ENCODE measurements at regions not wholly inside any gene's neighbourhood (a gene's known extent, or its start where the extent isn't known, plus 50 kb on each side); places are given as distances from the start of the nearest gene placed in this dataset.

GRCh38 chr9:87810679-87811178, 71.9 kb upstream of the SPATA31E1 start (continued):
- peak; percentile 65; the same call in 1 of the 2 replicates for TF ChIP-seq ZNF592 (IDR thresholded peaks at IDR 0.05)
- TF ChIP-seq ATF2 (CRISPR knock-in tag; IDR thresholded peaks at IDR 0.05), result no peak
- 0 out of 2 replicates have a peak, but pooled peaks have one; percentile 21 for TF ChIP-seq GABPB1 (CRISPR knock-in tag; IDR thresholded peaks at IDR 0.05)
- no peak for TF ChIP-seq HNRNPK (IDR thresholded peaks at IDR 0.05; ENCODE audit: low read depth, low read length, poor library complexity, severe bottlenecking)
- no peak for TF ChIP-seq SMAD1 (IDR thresholded peaks at IDR 0.05; ENCODE audit: low read depth, low read length, partially characterized antibody)
- TF ChIP-seq CTCFL (IDR thresholded peaks at IDR 0.05; ENCODE audit: borderline replicate concordance, insufficient read depth, low read depth, low read length, poor library complexity, severe bottlenecking), result no peak
- no peak for TF ChIP-seq NR3C1 (CRISPR knock-in tag; IDR thresholded peaks at IDR 0.05)
- TF ChIP-seq CXXC5 (CRISPR knock-in tag; IDR thresholded peaks at IDR 0.05), result peak; percentile 59
